HCT116 (cell line): ENCODE measurements at regions not wholly inside any gene's neighbourhood (a gene's known extent, or its start where the extent isn't known, plus 50 kb on each side); places are given as distances from the start of the nearest gene placed in this dataset.

ENCODE experiments used
- ATAC-seq: fragments of 200-7000 bp; cut with Tn5 transposase; 2 replicates; pipeline ENCODE4 v1.9.1; 2020; ENCODE audit warnings: mild to moderate bottlenecking, moderate library complexity
- BruUV-seq: library from RNA; stranded (reverse); fragments of 400-500 nt; replicated peaks from 2 replicates; lab custom pipeline; 2021; lab: Mats Ljungman, UMichigan
- CTCF ChIA-PET: fragments of 300-600 bp; sonication (Branson Sonifier 250); formaldehyde crosslinking; loops from one replicate; lab custom pipeline; 2021; ENCODE audit warnings: antibody characterized with exemption; lab: Charles Lee
- POLR2A ChIA-PET: fragments of 300-600, 350-600 bp; sonication (Branson Sonifier 250); formaldehyde crosslinking; loops from one replicate; lab custom pipeline; 2021; ENCODE audit warnings: antibody characterized with exemption; lab: Charles Lee
- RAD21 ChIA-PET, 2 experiments: fragments of 300-600 bp; sonication (Branson Sonifier 250); formaldehyde crosslinking; loops; one replicate each; lab custom pipeline; 2023; ENCODE audit warnings: low total read pairs in 2 of 2; ENCODE audit not compliant: uncharacterized antibody in 2 of 2, unreplicated experiment in 2 of 2, low non-redundant PET in 1 of 2; lab: Charles Lee
- DNase-seq: peaks from one replicate; pipeline ENCODE4 v3.0.0-alpha.2; 2010; ENCODE audit warnings: low read depth, low spot score
- H2AFZ ChIP-seq: fragments of 200-600 bp; shearing (Covaris generic), sonication (generic); 2 replicates; pipeline ENCODE4 v1.6.1; 2017; ENCODE audit warnings: low read depth, mixed run types, mixed read lengths, antibody characterized with exemption, low read length; ENCODE audit not compliant: poor library complexity, severe bottlenecking
- H3K27ac ChIP-seq: 2 replicates; pipeline ENCODE4 v1.5.1; 2012; ENCODE audit warnings: low read depth, low read length
- H3K27me3 ChIP-seq: fragments of 200-600 bp; sonication (generic); 2 replicates; pipeline ENCODE4 v1.6.1; 2016; ENCODE audit warnings: mixed run types, low read length, mixed read lengths; ENCODE audit not compliant: insufficient read depth
- H3K36me3 ChIP-seq, 2 experiments: fragments of 200-500 bp in 1 of 2; fragments of 200-600 bp in 1 of 2; sonication (Bioruptor generic) in 1 of 2; sonication (generic) in 1 of 2; 2 replicates each; pipeline versions ENCODE4 v1.5.1 to v1.6.1; 2014 to 2016; ENCODE audit warnings: low read length in 2 of 2, inconsistent platforms in 1 of 2, mixed read lengths in 1 of 2, mixed run types in 1 of 2; ENCODE audit not compliant: insufficient read depth in 2 of 2, control insufficient read depth in 1 of 2
- H3K4me1 ChIP-seq, 2 experiments: fragments of 200-600 bp in 1 of 2; sonication (generic) in 1 of 2; 2 replicates each; pipeline versions ENCODE4 v1.5.1 to v1.6.1; 2012 to 2017; ENCODE audit warnings: low read length in 2 of 2, inconsistent platforms in 1 of 2, mild to moderate bottlenecking in 1 of 2, mixed read lengths in 1 of 2, mixed run types in 1 of 2, moderate library complexity in 1 of 2; ENCODE audit not compliant: insufficient read depth in 2 of 2, control insufficient read depth in 1 of 2
- H3K4me2 ChIP-seq: fragments of 200-600 bp; sonication (generic); 2 replicates; pipeline ENCODE4 v1.6.1; 2017; ENCODE audit warnings: mixed run types, low read length, mixed read lengths
- H3K4me3 ChIP-seq, 2 experiments: fragments of 200-600 bp in 1 of 2; sonication (generic) in 1 of 2; replicated peaks in 1 of 2; 2 replicates each; pipeline ENCODE4 v1.5.1; 2011 to 2016; ENCODE audit warnings: low read length in 2 of 2, control low read depth in 1 of 2, low read depth in 1 of 2, mild to moderate bottlenecking in 1 of 2, mixed read lengths in 1 of 2, mixed run types in 1 of 2
- H3K79me2 ChIP-seq: fragments of 200-600 bp; sonication (generic); 2 replicates; pipeline ENCODE4 v1.6.1; 2017; ENCODE audit warnings: mild to moderate bottlenecking, mixed run types, low read length, moderate library complexity, mixed read lengths; ENCODE audit not compliant: insufficient read depth
- H3K9ac ChIP-seq: fragments of 200-600 bp; sonication (generic); 2 replicates; pipeline ENCODE4 v1.6.1; 2016; ENCODE audit warnings: low read length, mixed read lengths
- H3K9me2 ChIP-seq: fragments of 200-600 bp; sonication (generic), shearing (Covaris generic); 2 replicates; pipeline ENCODE4 v1.6.1; 2017; ENCODE audit warnings: mixed run types, mild to moderate bottlenecking, moderate library complexity; ENCODE audit not compliant: insufficient read depth
- H3K9me3 ChIP-seq, 2 experiments: fragments of 200-500 bp in 1 of 2; fragments of 200-600 bp in 1 of 2; sonication (Bioruptor generic) in 1 of 2; sonication (generic) in 1 of 2; 2 replicates each; pipeline ENCODE4 v1.6.1; 2014 to 2017; ENCODE audit warnings: low read length in 2 of 2, mixed read lengths in 2 of 2, inconsistent platforms in 1 of 2, low read depth in 1 of 2, mild to moderate bottlenecking in 1 of 2, mixed run types in 1 of 2, moderate library complexity in 1 of 2; ENCODE audit not compliant: control insufficient read depth in 1 of 2, insufficient read depth in 1 of 2
- H4K20me1 ChIP-seq: fragments of 200-600 bp; sonication (generic), shearing (Covaris generic); 2 replicates; pipeline ENCODE4 v1.6.1; 2017; ENCODE audit warnings: mixed run types, mild to moderate bottlenecking, moderate library complexity; ENCODE audit not compliant: insufficient read depth
- ATF3 ChIP-seq: IDR thresholded peaks from 2 replicates; pipeline ENCODE4 v1.6.1; 2012
- EGR1 ChIP-seq: IDR thresholded peaks from 2 replicates; pipeline ENCODE4 v1.6.1; 2012; ENCODE audit warnings: low read depth
- ELF1 ChIP-seq: IDR thresholded peaks from 2 replicates; pipeline ENCODE4 v1.6.1; 2012; ENCODE audit warnings: low read depth, borderline replicate concordance
- EZH2 ChIP-seq: fragments of 200-600 bp; sonication (generic); IDR thresholded peaks from 2 replicates; pipeline ENCODE4 v1.6.1; 2017; ENCODE audit warnings: antibody characterized with exemption, mixed run types
- FOSL1 ChIP-seq: IDR thresholded peaks from 2 replicates; pipeline ENCODE4 v1.6.1; 2012; ENCODE audit warnings: low read depth
- JUND ChIP-seq: IDR thresholded peaks from 2 replicates; pipeline ENCODE4 v1.6.1; 2012
- MAX ChIP-seq: IDR thresholded peaks from 2 replicates; pipeline ENCODE4 v1.6.1; 2012
- POLR2A ChIP-seq: IDR thresholded peaks from 2 replicates; pipeline ENCODE4 v1.7.0; 2011; ENCODE audit warnings: borderline replicate concordance; ENCODE audit not compliant: insufficient read depth, insufficient read length; ENCODE audit errors: extremely low read depth
- POLR2AphosphoS5 ChIP-seq: IDR thresholded peaks from 2 replicates; pipeline ENCODE4 v1.6.1; 2011; ENCODE audit warnings: mild to moderate bottlenecking, low read depth, low read length, moderate library complexity
- REST ChIP-seq: IDR thresholded peaks from 2 replicates; pipeline ENCODE4 v1.6.1; 2012; ENCODE audit warnings: low read depth
- SIN3A ChIP-seq: IDR thresholded peaks from 2 replicates; pipeline ENCODE4 v1.6.1; 2012; ENCODE audit warnings: low read depth
- SP1 ChIP-seq: IDR thresholded peaks from 2 replicates; pipeline ENCODE4 v1.6.1; 2012; ENCODE audit warnings: low read depth
- SRF ChIP-seq: IDR thresholded peaks from 2 replicates; pipeline ENCODE4 v1.6.1; 2012; ENCODE audit warnings: low read depth
- YY1 ChIP-seq: IDR thresholded peaks from 2 replicates; pipeline ENCODE4 v1.6.1; 2011; ENCODE audit warnings: low read length, low read depth, moderate library complexity, mild to moderate bottlenecking; ENCODE audit not compliant: insufficient replicate concordance; ENCODE audit errors: extremely low read depth
- ZBTB33 ChIP-seq: IDR thresholded peaks from 2 replicates; pipeline ENCODE4 v1.6.1; 2011; ENCODE audit warnings: mild to moderate bottlenecking, low read length, moderate library complexity; ENCODE audit not compliant: insufficient replicate concordance; ENCODE audit errors: extremely low read depth
- ZNF274 ChIP-seq: fragments of 200-500 bp; sonication (Bioruptor generic); IDR thresholded peaks from 2 replicates; pipeline ENCODE4 v1.6.1; 2014; ENCODE audit warnings: mild to moderate bottlenecking, low read depth, low read length, inconsistent platforms
- intact Hi-C: fragments of 100-400 bp; cut with micrococcal nuclease; formaldehyde crosslinking; loops from 2 replicates; pipeline ENCODE4 v1.10.0; 2022

- Histone ChIP-seq H3K79me2 (no peaks in the 10 kb centered on the region), H3K4me2 (no peak overlapping the region), H3K9ac (no peak overlapping the region), H3K27ac (no peak overlapping the region), H3K27me3 (no peaks in the 10 kb centered on the region), H3K36me3 (no peaks in the 10 kb centered on the region), H3K9me3 (peaks cover 6 to 19% of the 10 kb centered on the region in 2 experiments; a peak in 3 of 4 replicates), H4K20me1 (no peaks in the 10 kb centered on the region), H3K4me1 (no peaks in the 10 kb centered on the region), H3K9me2 (no peaks in the 10 kb centered on the region), H2AFZ (no peak overlapping the region), H3K4me3 (no peak overlapping the region)
- TF ChIP-seq POLR2A, result no peak
- ChIA-PET RAD21 (no interaction called here), POLR2A (no interaction called here), CTCF (no interaction called here)
- ATAC-seq (no peak), DNase-seq (no peak)
- BruUV-seq, result no TSS peak
- intact Hi-C loops, result no loop called here
Measured at GRCh38 chr3:945738-946137, 147.1 kb upstream of the CNTN6 start.

GRCh38 chr3:952906-953305, 139.9 kb upstream of the CNTN6 start:
- TF ChIP-seq POLR2A (no peak), ELF1 (no peak), SRF (no peak), EZH2 (no peak), ATF3 (no peak), SP1 (no peak), YY1 (no peak), MAX (no peak), REST (no peak), SIN3A (no peak), EGR1 (no peak), ZBTB33 (no peak), ZNF274 (no peak), JUND (no peak), FOSL1 (no peak), POLR2AphosphoS5 (no peak)
- ATAC-seq (no peak), DNase-seq (no peak)
- Histone ChIP-seq H3K79me2 (no peaks in the 10 kb centered on the region), H3K9me2 (no peaks in the 10 kb centered on the region), H3K27ac (no peak overlapping the region), H3K9ac (no peak overlapping the region), H3K36me3 (no peaks in the 10 kb centered on the region), H3K4me3 (no peak overlapping the region), H3K27me3 (no peaks in the 10 kb centered on the region), H3K4me1 (no peaks in the 10 kb centered on the region), H4K20me1 (no peaks in the 10 kb centered on the region), H3K9me3 (peaks cover 11 to 39% of the 10 kb centered on the region in 2 experiments; a peak in 2 of 4 replicates), H3K4me2 (no peak overlapping the region), H2AFZ (no peak overlapping the region)
- no TSS peak for BruUV-seq
- CTCF ChIA-PET, result no interaction called here
- POLR2A ChIA-PET, result no interaction called here
- intact Hi-C loops, result no loop called here
- RAD21 ChIA-PET, result no interaction called here
